ENCODE measurements at regions not wholly inside any gene's neighbourhood (a gene's known extent, or its start where the extent isn't known, plus 50 kb on each side); places are given as distances from the start of the nearest gene placed in this dataset.

DNA sequence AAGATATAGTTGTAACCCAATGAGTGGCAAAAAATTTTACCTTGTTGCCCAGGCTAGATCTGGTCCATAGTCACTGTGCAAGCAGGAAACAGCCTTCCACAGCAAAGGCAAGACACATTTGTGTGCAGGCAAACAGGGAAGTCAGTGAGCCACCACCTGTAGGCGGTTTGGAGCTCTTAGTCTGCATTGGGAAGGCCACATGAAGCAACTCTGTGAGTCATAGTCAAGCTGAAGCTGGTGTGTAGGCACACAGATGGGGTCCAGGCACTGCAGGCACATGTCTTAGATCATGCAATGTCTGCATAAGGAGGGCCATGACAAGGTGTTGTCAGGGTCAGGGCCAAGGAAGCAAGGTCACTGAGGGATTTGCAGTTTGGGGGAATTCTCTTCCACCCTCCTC is 543.2 kb upstream of the EPHA7 start:
- no peak overlapping the region for H3K4me3 ChIP-seq (ENCODE audit: low read depth, low read length)

DNA sequence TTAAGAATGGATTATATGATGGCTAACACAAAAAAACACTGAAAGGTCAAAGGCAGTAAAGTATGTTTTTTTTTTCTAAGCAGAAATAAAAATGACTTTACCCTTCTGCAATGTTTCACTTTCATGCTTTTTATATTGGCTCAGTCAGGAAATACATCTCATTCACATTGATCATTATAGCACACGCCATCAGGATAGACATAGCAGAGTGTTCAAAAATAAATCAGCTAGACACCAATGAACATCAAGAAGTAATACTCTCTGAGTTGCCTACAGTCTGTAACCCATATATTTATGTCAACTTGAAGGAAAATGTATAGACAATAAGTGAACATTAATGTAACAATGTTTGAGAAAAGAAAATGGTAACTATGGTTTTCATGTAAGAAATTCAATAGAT is 535.2 kb upstream of the EPHA7 start:
- TF ChIP-seq, protein P1, sequence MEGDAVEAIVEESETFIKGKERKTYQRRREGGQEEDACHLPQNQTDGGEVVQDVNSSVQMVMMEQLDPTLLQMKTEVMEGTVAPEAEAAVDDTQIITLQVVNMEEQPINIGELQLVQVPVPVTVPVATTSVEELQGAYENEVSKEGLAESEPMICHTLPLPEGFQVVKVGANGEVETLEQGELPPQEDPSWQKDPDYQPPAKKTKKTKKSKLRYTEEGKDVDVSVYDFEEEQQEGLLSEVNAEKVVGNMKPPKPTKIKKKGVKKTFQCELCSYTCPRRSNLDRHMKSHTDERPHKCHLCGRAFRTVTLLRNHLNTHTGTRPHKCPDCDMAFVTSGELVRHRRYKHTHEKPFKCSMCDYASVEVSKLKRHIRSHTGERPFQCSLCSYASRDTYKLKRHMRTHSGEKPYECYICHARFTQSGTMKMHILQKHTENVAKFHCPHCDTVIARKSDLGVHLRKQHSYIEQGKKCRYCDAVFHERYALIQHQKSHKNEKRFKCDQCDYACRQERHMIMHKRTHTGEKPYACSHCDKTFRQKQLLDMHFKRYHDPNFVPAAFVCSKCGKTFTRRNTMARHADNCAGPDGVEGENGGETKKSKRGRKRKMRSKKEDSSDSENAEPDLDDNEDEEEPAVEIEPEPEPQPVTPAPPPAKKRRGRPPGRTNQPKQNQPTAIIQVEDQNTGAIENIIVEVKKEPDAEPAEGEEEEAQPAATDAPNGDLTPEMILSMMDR (IDR thresholded peaks at IDR 0.05), result no peak
- no peak overlapping the region for H3K9ac ChIP-seq
- H3K27me3 ChIP-seq (ENCODE audit: control insufficient read depth, insufficient read depth, low read length), result no peaks in the 10 kb centered on the region
- no peak overlapping the region for H2AFZ ChIP-seq
- H3K36me3 ChIP-seq (ENCODE audit: control insufficient read depth, insufficient read depth, low read length), result no peaks in the 10 kb centered on the region
- no peak overlapping the region for H3K4me2 ChIP-seq (ENCODE audit: low read length)
- H3K4me3 ChIP-seq (ENCODE audit: low read depth, low read length), result no peak overlapping the region
- H3K27ac ChIP-seq, result no peak overlapping the region
- H3K79me2 ChIP-seq, result no peaks in the 10 kb centered on the region
- no peaks in the 10 kb centered on the region for H3K9me3 ChIP-seq (ENCODE audit: control insufficient read depth, low read length)
- H3K4me1 ChIP-seq, result no peaks in the 10 kb centered on the region

More for the DNA sequence above, 543.2 kb upstream of the EPHA7 start:
- H3K27me3 ChIP-seq (ENCODE audit: control insufficient read depth, insufficient read depth, low read length), result no peaks in the 10 kb centered on the region
- no peaks in the 10 kb centered on the region for H3K36me3 ChIP-seq (ENCODE audit: control insufficient read depth, insufficient read depth, low read length)
- H3K9ac ChIP-seq, result no peak overlapping the region
- TF ChIP-seq, protein P1 (IDR thresholded peaks at IDR 0.05), result no peak
- no peak overlapping the region for H3K4me2 ChIP-seq (ENCODE audit: low read length)
- H3K9me3 ChIP-seq (ENCODE audit: control insufficient read depth, low read length), result no peaks in the 10 kb centered on the region
- no peak overlapping the region for H3K27ac ChIP-seq
- H3K4me1 ChIP-seq, result no peaks in the 10 kb centered on the region
- H2AFZ ChIP-seq, result no peak overlapping the region
- no peaks in the 10 kb centered on the region for H3K79me2 ChIP-seq

DNA sequence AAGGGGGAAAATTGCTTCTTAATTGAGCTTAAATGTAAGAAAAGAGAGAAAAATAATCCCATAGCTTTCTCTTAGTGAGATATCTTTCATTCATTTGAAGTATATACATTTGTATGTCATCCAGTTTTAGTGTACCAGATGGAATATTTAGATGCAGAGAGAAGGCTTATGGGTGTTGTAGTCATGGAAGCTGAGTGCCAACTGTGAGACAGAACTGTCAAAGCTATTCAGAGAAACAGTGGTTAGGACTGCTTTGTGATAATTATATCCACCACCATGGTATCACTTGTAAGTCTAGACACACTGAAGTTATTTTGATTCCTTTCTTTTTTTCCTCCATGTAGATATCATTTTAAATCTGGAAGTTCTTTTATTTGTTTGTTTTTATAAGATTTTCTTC is 524.3 kb upstream of the EPHA7 start:
- TF ChIP-seq, protein P1 (IDR thresholded peaks at IDR 0.05), result no peak
- no peak overlapping the region for H2AFZ ChIP-seq
- no peak overlapping the region for H3K27ac ChIP-seq
- no peaks in the 10 kb centered on the region for H3K27me3 ChIP-seq (ENCODE audit: control insufficient read depth, insufficient read depth, low read length)
- no peaks in the 10 kb centered on the region for H3K36me3 ChIP-seq (ENCODE audit: control insufficient read depth, insufficient read depth, low read length)
- H3K4me2 ChIP-seq (ENCODE audit: low read length), result no peak overlapping the region
- H3K79me2 ChIP-seq, result no peaks in the 10 kb centered on the region
- no peaks in the 10 kb centered on the region for H3K4me1 ChIP-seq
- no peak overlapping the region for H3K9ac ChIP-seq
- H3K4me3 ChIP-seq (ENCODE audit: low read depth, low read length), result no peak overlapping the region
- no peaks in the 10 kb centered on the region for H3K9me3 ChIP-seq (ENCODE audit: control insufficient read depth, low read length)

DNA sequence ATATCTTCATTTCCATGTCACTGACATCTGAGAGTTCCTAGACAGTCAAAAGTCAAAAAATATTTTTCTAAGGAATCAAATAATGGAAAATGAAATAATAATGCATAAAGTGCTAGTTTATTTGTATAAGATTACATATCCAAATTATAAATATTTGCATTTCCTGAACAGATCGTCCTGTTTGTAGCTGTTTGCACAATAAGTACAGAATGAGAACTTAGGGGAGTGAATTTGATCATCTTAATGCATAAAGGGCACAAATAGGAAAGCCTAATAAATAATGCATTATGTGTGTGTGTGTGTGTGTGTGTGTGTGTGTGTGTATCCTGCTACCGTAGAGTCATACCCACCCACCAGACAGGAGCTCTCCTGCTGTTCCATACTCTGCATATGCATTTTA is 521.0 kb upstream of the EPHA7 start:
- Histone ChIP-seq H3K4me3 (ENCODE audit: low read depth, low read length) (no peak overlapping the region), H3K79me2 (no peaks in the 10 kb centered on the region), H3K9ac (no peak overlapping the region), H3K27ac (no peak overlapping the region), H3K36me3 (ENCODE audit: control insufficient read depth, insufficient read depth, low read length) (no peaks in the 10 kb centered on the region), H3K27me3 (ENCODE audit: control insufficient read depth, insufficient read depth, low read length) (no peaks in the 10 kb centered on the region), H3K4me1 (no peaks in the 10 kb centered on the region), H3K4me2 (ENCODE audit: low read length) (no peak overlapping the region), H2AFZ (no peak overlapping the region), H3K9me3 (ENCODE audit: control insufficient read depth, low read length) (no peaks in the 10 kb centered on the region)
- TF ChIP-seq, protein P1 (IDR thresholded peaks at IDR 0.05), result no peak

- no peak overlapping the region for H3K4me2 ChIP-seq (ENCODE audit: low read length)
- H3K79me2 ChIP-seq, result no peaks in the 10 kb centered on the region
- H3K36me3 ChIP-seq (ENCODE audit: control insufficient read depth, insufficient read depth, low read length), result no peaks in the 10 kb centered on the region
- H3K27ac ChIP-seq, result no peak overlapping the region
- no peaks in the 10 kb centered on the region for H3K9me3 ChIP-seq (ENCODE audit: control insufficient read depth, low read length)
- no peak overlapping the region for H3K4me3 ChIP-seq (ENCODE audit: low read depth, low read length)
- no peak overlapping the region for H2AFZ ChIP-seq
- H3K4me1 ChIP-seq, result no peaks in the 10 kb centered on the region
- TF ChIP-seq, protein P1 (IDR thresholded peaks at IDR 0.05), result no peak
- H3K9ac ChIP-seq, result no peak overlapping the region
- no peaks in the 10 kb centered on the region for H3K27me3 ChIP-seq (ENCODE audit: control insufficient read depth, insufficient read depth, low read length)
Observed at GRCh38 chr6:93932175-93932574, 512.8 kb upstream of the EPHA7 start.
